Stimulated activated CD8-positive, alpha-beta memory T cell treated with anti-CD3 and anti-CD28 coated beads, Interleukin-2, amount 100 ng/mL, for 48 hours (primary cell): ENCODE measurements at regions not wholly inside any gene's neighbourhood (a gene's known extent, or its start where the extent isn't known, plus 50 kb on each side); places are given as distances from the start of the nearest gene placed in this dataset.
"Not testable (repeated sequence)": the region's sequence is repeated elsewhere in the genome, so short reads cannot be mapped to it uniquely, and the experiment has no call there.

Source experiments
- DNase-seq, 2 donors: peaks; one replicate each; pipeline ENCODE4 v3.0.0-alpha.2; 2020; ENCODE audit warnings: low read depth in 2 of 2

DNA sequence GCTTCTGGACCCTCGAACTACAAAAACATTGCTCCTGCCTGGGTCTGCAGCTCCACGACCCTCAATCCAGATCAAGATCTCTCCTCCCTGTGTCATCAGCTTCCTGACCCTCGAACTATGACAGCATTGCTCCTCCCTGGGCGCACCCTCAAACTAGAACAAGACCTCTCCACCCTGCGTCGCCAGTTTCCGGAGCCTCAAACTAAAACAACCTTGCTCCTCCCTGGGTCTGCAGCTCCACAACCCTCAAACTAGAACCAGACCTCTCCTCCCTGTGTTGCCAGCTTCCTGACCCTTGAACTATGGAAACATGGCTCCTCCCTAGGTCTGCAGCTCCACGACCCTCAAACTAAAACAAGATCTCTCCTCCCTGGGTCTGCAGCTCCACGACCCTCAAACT lies 339.7 kb upstream of the SULF2 start:
- DNase-seq, result no peak

DNA sequence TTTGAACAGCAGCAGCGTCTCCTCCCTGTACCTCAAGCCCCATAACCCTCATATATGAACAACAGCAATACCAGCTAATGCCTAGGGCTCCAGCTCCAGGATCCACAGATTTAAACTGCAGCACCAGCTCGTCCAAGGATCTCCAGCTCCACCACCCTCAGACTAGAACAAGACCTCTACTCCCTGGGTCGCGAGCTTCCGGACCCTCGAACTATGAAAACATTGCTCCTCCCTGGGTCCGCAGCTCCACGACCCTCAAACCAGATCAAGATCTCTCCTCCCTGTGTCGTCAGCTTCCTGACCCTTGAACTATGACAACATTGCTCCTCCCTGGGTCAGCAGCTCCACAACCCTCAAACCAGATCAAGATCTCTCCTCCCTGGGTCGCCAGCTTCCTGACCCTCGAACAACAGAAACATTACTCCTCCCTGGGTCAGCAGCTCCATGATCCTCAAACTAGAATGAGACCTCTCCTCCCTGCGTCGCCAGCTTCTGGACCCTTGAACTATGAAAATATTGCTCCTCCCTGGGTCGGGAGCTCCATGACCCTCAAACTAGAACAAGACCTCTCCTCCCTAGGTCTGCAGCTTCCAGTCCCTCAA lies 339.0 kb upstream of the SULF2 start:
- DNase-seq, result no peak

DNA sequence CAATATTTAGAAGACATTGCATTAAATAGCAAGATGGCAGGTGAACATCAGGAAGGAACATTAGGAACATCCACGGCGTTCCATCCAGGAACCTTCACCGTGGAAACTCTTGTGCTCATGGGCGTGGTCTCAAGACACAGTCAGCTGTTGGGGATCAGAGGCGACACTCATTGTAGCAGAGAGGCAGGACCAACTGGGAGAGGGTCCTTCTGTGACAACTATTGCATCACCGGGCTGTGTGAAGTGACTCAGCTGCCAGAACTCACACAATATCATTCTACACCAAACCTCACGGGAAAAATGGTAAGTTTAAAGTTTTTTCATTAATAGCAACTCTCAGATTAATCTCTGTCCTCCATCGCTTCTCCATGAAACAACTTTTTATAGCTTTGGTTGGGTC lies 334.8 kb upstream of the SULF2 start:
- no peak for DNase-seq

DNA sequence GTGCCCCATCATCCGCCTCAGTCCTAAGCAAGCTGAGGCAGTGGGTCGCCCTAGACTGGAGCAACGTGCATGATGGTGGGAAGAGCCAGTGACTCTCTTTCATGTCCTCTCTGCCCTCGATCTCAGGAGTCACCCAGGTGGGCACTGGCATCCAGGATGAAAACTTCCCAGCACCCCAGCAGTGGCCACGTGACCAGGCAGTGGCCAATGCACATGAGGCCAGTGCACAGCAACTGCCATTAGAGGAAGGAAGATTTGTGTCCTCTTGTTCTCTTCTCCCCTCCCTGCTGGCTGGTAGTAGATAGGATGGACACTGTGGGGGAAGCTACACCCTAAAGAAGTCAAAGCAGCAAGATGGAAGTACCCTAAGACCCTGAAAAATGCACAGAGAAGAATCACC lies 334.1 kb upstream of the SULF2 start:
- DNase-seq, result not testable (repeated sequence)

DNA sequence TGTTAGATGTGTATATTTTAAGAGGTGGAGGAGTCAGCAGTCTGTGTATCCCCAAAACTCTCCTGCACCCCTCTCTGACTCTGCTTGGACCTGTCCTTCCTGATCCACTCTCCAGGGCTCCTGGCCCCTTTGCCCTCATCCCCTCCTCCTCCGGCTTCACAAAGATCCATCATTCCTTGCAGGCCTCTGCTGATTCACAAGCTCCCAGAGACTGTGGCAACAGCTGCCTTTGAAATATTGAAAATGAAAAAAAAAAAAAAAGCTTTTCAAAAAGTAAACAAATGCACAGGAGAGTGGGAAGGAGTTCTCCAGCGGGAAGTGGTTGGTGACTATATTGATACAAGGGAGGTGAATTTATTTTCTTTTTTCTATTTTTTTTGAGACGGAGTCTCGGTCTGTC lies 330.2 kb upstream of the SULF2 start:
- DNase-seq, result no peak

DNA sequence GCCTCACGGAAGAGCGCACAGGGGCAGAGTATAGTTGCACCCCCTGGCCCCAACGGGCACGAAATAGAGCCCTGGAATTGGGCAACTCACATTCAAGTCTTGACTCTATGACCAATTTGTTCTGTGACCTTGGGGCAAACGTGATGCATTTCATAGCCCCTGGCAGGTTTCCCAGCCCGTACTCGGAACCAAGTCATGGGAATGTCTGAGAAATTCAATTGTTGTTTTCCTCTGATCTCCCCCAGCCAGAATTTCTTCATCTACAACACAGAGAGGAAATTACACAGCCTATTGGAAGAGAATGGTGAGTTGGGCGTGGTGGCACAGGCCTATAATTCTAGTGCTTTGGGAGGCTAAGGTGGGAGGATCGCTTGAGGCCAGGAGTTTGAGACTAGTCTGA lies 322.3 kb upstream of the SULF2 start:
- no peak for DNase-seq

DNA sequence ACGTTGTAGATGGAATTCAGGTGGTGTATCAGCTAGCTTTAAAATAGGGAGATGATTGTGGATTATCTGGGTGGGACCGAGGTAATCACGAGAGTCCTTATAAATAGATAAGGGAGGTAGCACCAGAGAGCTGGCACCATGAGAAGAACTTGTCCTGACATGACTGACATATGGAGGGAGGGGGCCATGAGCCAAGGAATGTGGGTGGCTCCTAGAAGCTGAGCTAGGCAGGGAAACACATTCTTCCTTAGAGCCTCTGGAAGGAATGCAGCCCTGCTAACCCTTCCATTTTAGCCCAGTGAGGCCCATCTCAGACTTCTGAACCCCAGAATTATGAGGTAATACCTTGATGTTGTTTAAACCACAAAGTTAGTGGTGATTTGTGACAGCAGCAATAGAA lies 321.1 kb upstream of the SULF2 start:
- DNase-seq, result no peak

DNA sequence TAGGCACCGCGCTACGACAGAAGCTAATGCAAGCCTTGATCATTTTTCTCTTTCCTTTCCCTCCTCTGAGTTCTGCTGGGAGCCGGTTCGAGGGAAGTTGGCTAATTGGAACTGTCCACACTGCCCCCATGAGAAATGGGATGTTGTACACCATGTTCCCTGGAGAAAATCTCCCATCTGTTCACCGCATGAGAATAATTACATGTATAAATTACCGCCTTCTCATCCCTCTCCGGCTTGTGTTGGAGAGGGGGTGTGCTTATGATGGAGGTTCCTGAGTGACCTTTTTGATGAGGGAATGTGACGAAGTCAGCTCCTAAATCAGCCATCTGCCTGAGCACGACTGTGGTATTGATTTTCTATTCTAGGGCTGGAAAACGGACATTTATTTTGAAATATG lies 320.2 kb upstream of the SULF2 start:
- no peak for DNase-seq

DNA sequence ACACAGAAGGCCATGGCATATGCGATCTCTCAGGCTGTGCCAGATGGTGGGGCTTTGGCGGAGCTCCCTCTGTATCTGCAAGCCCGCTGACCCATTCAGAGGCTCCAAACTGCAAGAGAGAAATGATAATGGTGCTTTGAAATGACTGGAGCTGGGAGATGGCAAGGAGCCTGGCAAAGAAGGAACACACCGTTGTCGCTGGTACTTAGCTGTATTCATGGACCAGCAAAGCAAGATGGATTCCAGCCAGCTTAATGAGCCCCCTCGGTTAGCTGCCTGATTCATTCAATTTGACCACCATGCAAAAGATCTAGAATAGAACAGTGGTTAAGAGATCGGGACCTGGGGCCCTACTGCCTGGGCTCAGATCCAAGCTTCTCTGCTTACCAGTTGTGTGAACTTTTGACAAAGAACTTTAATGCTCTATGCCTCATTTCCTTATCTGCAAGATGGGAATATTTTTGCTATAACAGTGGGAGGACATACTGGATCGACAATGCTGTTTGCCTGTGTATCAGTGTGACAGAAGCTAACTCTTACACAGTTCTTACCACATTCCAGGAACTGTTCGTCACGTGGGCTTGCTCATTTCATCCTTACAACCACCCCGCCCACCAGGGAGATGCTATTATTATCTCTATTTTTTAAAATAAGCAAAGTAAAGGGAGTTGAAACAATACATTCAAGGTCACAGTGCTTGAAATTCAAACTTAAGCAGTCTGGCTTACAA lies 317.8 kb upstream of the SULF2 start:
- no peak for DNase-seq

DNA sequence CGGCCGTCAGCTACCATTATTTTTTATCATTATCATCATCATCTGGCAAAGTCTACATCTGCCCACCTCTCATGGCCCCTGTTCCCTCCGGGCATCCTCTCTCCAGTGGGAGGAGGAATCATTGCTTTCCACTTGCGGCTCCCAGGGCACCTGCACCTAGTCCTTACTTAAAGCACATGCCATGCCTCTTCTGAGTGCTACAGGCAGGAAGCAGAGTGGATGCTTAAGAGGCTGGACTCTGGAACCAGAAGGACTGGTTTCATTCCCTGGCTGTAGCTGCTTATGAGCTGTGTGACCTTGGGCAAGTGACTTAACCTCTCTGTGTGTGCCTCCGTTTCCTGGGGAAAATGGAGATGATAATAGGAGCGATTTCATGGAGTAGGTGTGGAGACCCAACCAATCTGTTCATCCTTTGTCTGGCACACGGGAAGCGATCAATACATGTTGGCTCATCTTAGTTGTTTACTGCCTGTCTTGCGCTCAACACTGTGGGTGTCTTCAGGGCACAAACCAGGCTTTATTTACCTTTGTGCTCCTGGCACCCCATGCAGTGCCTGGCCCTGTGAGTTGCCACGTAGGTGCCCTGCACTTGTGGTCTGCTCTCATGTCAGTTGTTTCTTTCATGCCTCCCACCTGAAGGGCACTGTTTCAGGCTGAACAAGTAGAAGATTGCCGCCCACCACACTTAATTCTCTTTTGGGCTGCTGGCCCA lies 317.0 kb upstream of the SULF2 start:
- no peak for DNase-seq

DNA sequence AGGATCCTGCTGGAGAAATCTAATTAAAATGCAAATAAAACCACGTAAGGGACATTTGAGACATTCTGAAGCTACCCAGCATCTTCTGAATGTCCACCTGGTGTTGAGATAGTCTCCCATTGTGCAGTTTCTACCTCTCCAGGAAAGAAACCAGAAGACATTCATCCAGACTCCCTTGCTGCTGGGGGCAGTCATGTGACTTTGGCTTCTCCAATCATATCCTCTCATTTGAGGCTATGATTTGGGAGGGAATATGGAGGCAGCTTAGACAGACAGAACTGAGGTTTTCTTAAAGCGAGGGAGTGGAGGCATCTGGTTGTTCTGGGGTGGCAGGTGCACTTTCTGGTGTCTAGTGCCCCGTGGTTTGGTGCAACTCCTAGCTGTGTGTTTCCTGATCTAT lies 315.2 kb upstream of the SULF2 start:
- DNase-seq, result no peak

DNA sequence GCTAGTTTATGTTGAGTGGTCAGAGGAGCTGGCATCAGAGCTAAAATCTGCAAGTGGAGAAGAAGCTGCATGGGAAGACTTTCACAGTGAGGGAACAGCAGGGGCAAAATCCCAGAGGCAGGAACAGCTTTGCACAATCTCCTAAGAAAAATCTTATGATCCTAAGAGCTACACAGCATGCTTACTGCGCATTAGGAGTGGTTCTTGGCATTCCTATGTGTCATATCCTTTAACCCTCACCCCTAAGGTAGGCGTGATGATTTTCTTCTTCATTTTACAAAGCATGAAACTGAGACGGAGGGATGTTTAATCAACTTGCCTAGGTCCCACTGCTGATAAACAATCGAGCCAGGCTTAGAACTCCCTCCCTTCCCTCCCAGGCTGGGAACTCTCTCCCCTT lies 313.6 kb upstream of the SULF2 start:
- no peak for DNase-seq

DNA sequence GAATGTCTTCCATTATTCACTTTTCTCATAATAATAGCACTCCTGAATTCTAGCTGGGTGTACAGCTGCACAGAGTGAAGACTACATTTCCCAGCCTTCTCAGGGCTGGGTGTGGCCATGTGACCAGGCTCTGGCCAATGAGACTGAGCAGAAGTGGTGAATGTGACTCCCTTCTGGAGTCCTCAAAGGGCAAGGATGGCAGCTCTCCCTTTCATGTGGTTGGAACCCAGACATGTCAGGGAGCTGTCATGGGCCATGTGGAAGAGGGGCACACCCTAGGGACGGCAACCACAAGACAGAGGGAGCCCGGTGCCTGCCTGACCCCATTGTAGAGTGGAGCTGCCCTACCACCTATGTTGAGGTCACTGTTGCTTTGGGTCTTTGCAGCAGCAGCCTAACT lies 312.8 kb upstream of the SULF2 start:
- DNase-seq, result no peak

DNA sequence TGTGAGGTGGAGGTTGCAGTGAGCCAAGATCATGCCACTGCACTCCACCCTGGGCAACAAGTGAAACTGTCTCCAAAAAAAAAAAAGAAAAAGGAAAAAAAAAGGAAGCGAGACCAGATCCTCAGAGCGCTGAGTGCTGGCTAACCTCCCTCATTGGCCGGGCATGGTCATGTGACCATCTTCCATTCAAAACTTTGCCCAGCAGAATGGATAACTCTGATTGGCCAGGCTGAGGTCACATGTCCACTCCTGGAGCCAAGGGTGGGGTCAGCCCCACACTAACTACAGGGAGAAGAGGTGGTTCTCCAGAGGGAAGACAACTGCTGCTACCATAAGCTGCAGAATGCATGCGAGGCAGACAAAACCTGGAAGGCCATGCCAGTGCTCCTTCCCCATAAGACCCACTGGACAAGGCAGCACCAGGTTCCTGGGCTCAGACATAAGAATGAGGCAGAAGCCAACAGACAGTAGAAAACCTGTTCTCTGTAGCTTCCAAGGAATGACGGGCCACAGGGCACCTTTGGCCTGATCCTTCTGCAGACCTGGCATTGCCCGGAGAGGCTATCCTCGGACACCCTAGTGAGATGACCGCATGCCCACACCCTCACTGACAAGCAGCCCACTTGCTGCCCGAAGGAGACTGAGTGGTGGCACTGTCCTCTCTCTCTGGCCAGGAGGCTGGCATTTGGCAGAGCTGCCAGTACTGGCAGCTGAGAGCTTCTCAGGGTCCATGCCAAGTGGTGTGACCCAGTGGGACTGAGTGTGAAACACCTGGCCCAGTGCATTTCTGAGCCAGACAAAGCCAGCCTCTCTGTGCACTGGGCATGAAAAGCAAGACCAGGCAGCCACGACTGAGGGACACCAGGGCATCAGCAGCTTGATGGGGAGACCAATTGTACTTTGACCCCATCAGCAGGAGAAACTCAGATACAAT lies 311.9 kb upstream of the SULF2 start:
- DNase-seq, result no peak

DNA sequence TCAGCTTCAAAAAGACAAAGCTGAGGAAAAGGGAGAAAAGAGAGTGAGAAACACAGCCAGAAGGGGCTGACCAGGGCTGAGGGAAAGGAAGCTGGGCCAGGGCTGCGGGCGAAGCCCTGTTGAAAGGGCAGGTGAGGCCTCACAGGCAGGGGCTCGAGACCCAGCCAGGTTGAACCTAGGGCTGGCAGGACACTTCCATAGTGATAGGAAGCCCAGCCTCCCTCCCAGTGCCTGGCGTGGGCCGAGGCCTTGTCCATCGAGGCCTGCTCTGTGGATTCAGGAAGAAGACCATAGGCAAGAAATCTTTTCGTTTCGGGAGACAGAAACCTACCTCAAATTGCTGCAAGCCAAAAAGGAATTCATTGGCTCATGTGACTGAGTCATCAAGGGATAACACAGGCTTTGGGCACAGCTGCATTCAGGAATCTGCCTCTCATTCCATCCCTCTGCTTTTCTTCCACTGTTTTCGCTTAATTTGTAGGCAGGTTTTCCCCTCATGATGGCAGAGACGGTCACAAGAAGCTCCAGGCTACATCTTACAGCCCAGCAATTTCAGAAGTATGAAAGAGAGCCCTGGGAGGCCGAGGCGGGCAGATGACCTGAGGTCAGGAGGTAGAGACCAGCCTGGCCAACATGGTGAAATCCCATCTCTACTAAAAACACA lies 311.1 kb upstream of the SULF2 start:
- DNase-seq, result no peak

DNA sequence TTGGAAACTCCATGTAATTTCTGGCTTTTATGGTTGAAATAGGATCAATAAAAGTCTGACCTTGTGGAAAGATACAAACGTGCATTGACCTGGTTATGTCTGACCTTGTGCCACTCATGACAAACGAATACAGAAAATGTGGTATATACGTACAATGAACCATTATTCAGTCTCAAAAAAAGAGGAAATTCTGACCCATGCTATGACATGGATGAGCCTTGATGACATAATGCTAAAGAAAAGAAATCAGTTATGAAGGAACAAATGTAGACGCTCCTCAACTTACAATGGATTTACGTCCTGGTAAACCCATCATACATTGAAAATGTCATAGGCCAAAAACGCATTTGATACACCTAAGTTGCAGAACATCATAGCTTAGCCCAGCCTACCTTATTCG lies 309.7 kb upstream of the SULF2 start:
- no peak for DNase-seq

DNA sequence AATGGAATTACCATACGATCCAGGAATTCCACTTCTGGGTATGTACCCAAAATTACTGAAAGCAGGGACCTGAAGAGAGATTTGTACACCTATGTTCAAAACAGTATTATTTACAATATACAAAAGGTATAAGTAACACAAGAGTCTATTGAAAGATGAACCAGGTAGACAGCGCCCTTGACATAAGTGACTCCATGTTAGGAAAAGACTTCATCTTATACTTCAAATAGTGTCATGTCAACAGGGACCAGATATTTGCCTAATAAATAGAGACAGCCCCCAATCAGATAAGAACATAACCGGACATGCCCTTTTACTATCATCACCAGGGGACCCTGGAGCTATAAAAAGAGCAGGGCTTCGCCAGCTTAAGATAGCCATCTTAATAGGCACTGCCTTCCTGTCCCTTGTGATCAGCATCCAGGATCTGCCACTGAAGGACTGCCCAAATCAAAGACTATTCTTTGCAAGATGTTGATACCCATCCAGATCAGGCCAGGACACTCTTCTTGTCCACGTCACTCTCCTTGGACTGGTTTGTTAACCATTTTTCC lies 309.0 kb upstream of the SULF2 start:
- DNase-seq, result no peak

DNA sequence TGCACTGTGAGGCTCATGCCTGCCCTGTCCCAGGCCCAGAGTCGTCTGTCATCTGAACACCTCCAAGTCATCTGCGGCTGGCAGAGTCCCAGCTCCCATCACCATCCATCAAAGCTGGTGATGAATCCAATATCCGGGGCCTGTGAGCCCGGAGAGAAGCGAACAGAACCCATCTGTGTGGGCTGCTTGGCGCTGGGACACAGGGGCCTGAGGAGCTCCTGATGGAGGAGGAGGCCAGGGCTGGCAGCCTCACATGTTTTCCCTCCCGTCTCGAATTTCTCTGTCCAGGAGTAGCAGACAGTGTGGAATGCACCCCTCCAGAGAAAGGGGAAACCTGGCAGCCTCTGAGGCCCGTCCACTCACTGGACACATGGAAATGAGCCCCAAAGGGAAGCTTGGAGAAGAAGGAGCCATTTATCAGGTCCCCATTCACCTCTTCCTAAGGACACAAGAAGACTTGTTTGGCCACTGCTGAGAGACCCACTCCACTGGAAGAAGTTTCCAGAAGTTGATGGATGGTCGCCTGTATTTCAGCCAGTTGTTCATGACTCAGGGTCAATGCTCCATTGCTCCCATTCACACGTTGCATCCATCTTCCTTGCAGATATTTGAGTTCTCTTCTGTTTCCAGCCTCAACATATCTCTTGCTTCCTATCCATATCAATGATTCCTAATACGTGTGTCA lies 307.5 kb upstream of the SULF2 start:
- no peak for DNase-seq

DNA sequence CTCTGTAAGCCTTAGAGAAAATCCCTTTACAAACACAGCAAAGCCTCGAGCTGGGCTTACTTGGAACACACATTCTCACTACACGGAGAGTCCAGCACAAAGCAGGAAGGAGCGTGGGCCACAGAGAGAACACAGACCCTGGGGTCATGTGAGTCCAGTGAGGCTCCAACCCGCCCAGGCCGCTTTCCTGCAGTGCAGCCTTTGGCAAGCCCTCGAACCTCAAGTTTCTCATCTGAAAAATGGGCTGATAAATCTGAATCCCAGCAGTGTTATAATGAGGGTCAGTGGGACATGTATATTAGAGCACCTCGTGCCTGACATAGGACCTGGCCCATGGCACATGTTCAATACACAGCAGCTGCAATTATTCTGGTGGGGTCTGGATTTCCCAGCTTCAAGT lies 305.5 kb upstream of the SULF2 start:
- DNase-seq, result no peak

DNA sequence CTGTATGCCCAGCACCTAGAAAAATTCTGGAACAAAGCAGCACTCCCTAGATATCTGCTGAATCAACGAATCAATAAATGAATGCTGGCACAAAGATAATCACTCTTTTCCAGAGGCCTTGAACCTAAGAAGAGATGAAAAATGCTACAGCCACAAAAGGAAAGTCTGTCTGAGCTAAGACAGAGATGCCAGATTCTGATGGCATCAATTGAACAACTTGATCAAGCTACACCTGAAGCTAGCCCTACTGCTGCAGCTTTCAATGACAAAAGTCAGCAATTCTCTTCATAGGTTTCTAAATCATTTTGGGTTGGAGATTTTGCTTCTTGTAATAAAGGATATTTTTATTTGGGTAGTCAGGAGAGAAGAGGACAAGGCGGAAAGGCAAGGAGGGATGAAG lies 305.0 kb upstream of the SULF2 start:
- no peak for DNase-seq

DNA sequence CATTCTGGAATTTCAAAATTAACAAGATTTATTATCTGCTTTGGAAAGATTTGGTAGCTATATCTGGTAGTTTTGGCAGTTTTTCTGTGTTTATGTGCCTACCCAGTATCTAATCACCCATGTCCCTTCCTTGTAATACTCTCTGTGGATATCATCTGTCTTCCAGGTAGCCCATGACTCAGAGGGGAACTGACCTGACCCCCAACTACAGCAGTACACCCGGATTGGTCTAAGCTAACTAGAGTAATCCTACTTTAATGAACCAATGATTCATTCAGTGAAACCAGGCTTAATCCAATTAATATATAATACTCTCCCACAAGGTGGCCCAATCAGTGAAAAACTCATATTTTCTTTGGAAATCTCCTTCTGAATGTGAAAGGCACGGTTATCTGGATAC lies 295.3 kb upstream of the SULF2 start:
- no peak for DNase-seq
